Right ventricle myocardium inferior (tissue), 1 donor: ENCODE measurements at regions not wholly inside any gene's neighbourhood (a gene's known extent, or its start where the extent isn't known, plus 50 kb on each side); places are given as distances from the start of the nearest gene placed in this dataset.
A peak's percentile ranks its signal among the peaks of the same experiment; 100 is the strongest.
"Not testable (repeated sequence)": the region's sequence is repeated elsewhere in the genome, so short reads cannot be mapped to it uniquely, and the experiment has no call there.

ENCODE experiments used
- ATAC-seq: fragments of 200-7000 bp; cut with Tn5 transposase; one replicate; pipeline ENCODE4 v1.9.1; 2020; ENCODE audit warnings: mild to moderate bottlenecking, moderate library complexity
- DNase-seq: peaks from one replicate; pipeline ENCODE4 v3.0.0; 2021; ENCODE audit errors: missing footprints
- intact Hi-C: fragments of 100-400 bp; cut with DNase I; formaldehyde crosslinking; loops from one replicate; pipeline ENCODE4 v1.11.0; 2022
- donor health status: DM: no; HTN: yes; CAD: no; lungs with severe emphysema.

DNA sequence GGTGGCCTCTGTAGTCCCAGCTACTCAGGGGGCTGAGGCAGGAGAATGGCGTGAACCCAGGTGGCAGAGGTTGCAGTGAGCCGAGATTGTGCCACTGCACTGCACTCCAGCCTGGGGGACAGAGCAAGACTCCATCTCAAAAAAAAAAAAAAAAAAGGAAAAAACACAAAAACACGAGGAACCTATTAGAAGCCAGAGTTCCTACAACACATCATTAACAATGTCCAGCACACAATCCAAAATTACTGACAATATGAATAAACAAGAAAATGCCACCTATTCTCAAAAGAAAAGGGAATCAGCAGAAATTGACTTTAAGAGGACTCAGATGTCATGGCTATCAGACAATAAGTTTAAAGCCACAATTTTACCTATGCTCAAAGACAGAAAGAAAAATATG lies 57.3 kb upstream of the HS3ST3A1 start:
- DNase-seq, ATAC-seq, intact Hi-C loops: not testable (repeated sequence)

DNA sequence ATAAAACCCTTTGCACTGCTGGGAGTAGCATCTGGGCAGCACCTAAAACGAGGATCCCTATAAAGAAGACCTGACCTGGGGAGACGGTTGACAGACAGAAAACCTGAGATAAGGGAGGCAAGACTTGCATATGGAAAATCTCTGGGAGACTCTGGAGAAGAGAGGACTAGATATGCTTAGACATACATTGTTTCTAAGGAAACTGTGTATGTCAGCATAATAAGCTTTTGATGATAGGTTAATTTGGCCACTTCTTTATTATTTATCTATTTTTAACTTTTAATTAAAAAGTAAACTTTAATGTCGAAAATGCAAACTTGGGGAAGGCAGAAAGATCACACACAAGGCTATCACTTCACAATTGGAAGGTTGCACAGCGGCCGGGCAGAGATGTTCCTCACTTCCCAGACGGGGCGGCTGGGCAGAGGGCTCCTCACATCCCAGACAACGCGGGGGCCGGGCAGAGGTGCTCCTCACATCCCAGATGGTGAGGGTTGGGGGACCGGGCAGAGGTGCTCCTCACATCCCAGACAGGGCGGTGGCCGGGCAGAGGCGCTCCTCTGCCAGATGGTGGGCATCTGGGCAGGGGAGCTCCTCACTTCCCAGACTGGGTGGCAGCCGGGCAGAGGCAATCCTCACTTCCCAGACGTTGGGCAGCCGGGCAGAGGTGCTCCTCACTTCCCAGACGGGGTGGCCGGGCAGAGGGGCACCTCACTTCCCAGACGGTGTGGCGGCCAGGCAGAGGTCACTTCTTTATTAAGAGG lies 64.3 kb upstream of the HS3ST3A1 start:
- no peak for DNase-seq
- ATAC-seq: no peak
- intact Hi-C loops: no loop called here

DNA sequence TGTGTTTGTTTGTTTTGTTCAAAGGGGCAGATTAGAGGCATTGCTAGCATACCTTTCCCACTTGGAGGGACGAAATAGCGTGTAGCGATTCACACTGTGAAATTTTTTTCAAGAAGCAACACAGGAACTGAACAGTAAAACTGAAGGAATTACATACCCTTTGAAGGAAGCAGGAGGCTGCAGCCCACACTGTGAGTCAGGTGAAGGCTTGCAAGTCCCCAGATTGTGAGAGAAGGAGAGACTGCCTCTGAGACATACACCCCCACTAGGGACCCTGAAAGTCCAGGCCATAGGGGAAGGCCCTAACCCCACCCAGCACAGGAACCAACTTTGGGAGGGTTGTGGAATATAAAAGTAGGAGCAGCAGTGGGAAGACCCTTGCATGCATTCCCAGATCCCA lies 69.6 kb upstream of the HS3ST3A1 start:
- intact Hi-C loops: no loop called here
- ATAC-seq: no peak

DNA sequence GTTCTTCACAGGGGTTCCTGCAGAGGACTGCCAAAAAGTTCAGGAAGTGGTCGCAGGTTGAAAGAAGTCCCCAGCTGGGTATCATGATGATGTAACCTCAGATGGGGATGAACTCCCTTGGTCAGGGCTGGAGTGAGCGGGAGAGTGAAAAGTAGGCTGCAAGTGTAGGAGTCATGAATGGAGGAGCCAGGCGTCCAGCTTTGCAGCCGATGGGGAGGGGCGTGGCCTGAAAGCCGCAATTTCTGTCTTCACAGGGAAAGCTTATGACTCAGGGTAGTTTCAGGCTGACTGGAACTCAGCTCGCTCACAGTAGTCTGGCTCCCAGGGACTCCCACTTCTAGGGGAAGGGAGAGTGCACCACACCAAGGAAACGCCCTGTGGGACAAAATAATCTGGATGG lies 70.0 kb upstream of the HS3ST3A1 start:
- intact Hi-C loops: no loop called here
- ATAC-seq: no peak
- no peak for DNase-seq

More for the DNA sequence above, 69.6 kb upstream of the HS3ST3A1 start:
- no peak for DNase-seq

DNA sequence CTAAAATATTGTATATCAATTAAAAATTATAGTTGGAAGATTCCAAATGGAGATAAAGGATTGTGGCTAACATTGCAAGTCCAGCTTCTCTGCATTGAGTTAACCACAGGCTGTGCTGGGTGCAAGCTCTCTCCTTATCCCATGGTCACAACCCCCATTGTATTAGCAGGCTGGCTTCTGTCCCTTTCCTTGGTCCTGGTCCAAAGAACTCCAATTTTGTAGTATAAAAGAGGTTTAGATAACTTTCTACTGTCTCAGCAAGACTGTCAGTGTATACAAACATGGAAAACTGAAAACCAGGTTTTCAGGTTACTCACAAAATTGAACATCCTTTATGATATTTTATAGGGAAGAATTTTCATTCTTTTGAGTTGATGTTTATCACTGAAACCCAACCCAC lies 76.6 kb upstream of the HS3ST3A1 start:
- ATAC-seq (no peak), DNase-seq (no peak)
- intact Hi-C loops: no loop called here

DNA sequence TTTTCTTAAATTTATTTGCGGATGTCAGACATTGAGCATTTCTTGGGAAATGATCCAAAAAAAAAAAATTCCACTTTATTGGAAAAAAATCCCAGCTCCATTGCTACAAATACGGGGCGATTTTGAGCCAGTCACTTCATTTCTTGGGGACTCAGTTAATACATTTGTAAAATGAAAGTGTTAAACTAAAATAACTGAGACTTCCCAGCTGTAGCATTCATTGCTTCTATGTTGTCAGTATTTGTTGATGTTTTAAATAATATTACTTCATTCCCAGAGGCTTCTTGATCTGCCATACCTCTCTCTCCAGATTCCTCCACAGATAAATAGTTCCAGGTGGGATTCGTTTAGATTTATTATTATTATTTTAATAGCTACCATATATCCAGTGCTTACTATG lies 77.1 kb upstream of the HS3ST3A1 start:
- ATAC-seq (no peak), DNase-seq (no peak)
- intact Hi-C loops: no loop called here

DNA sequence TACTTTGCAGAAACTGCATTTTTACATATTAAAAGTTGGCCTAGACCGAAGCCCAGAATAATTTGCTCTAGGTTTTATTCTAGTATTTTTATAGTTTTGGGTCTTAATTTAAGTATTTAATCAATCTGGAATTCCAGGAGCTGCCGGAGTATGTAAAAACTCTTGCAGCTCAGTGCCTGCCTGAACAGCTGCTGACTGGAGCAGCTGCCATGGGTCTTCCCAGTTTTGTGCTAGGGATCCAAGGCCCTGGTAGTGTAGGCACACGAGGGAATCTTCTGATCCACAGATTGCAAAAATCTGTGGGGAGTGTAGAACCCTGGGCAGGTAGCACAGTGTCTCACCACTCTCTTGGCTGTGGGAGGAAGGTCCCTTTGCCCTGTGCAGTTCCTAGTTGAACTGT lies 87.0 kb upstream of the HS3ST3A1 start:
- intact Hi-C loops: no loop called here
- no peak for DNase-seq
- no peak for ATAC-seq

DNA sequence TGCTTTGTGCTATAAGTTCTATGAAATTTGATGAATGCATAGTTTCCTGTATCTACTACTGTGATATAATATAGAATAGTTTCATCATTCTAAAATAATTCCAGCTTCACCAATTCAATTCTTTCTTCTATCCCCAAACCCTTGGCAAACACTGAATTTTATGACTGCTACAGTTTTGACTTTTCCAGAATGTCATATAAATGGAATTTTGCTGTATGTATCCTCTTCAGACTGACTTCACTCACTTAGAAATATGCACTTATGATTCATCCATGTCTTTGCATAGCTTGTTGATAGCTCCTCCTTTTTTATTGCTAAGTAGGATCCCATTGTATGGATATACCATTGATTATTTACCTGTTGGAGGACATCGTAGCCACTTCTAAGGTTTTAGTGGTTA lies 89.1 kb upstream of the HS3ST3A1 start:
- DNase-seq: no peak
- intact Hi-C loops: no loop called here
- ATAC-seq: no peak

DNA sequence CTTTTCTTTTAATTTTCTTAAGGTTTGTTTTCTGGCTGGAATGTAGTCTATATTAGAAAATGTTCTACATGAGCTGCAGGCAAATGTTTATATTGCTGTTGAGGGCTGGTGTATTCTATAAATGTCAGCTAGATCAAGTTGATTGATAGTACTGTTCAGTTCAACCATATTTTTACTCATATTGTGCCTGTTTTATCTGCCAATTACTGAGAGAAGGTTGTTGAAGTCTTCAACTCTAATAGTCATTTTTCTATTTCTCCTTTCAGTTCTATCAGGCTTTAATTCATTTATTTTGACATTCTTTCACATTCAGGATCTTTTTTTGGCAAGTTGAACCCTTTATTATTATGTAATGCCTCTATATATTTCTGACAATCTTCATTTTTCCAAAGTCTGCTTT lies 93.2 kb upstream of the HS3ST3A1 start:
- intact Hi-C loops: no loop called here
- ATAC-seq: no peak
- DNase-seq: no peak

DNA sequence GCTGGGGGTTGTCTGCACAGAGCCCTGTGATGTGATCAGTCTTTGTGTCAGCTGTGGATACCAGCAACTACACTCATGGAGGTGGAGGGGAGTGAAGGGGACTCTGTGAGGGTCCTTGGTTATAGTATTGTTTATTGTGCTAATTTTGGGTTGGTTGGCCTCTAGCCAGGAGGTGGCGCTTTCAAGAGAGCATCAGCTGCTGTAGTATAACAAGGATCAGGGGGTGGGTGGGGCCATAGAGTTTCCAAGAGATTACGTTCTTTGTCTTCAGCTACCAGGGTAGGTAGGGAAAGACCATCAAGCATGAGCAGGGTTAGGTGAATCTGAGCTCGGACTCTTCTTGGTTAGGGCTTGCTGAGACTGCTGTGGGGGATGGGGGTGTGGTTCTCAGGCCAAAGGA lies 97.1 kb upstream of the HS3ST3A1 start:
- intact Hi-C loops: no loop called here
- ATAC-seq (no peak), DNase-seq (no peak)

DNA sequence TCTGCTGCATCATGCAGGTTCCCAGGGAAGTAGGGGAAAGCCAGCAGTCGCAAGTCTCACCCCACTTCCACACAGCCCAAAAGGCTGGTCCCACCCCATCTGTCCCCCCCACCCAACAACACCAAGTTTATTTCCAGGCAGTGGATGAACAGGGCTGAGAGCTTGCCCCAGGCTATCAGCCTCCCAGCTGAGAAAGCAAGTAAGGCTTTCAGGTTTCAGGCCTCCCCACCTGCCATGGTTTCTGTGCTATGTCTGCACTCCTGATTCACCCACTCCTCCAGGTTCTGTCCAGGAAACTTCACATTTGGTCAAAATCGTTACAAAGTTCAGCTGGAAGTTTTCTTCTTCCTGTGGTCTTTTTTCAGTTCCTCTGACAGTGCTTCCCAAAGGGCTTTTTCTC lies 97.5 kb upstream of the HS3ST3A1 start:
- intact Hi-C loops: no loop called here
- DNase-seq: no peak
- ATAC-seq: no peak

DNA sequence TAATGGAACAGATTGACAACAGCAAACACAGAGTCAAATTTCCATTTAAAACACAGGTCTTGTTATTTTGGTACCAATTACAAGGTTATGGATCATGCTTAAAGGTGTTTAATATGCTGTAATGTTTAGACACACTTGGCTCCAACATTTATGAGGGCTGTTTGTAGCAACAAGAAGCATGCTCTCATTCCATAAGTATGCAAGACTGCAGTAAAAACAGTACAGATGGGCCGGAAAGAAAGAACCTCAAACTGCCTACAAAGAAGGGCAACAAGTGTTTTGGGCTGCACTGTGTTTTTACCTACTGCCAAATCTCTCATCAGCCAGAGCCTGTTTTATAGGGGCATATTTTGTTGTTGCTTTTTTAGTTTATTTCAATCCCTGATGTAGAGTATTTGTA lies 100.5 kb upstream of the HS3ST3A1 start:
- no peak for ATAC-seq
- intact Hi-C loops: no loop called here
- DNase-seq: no peak

DNA sequence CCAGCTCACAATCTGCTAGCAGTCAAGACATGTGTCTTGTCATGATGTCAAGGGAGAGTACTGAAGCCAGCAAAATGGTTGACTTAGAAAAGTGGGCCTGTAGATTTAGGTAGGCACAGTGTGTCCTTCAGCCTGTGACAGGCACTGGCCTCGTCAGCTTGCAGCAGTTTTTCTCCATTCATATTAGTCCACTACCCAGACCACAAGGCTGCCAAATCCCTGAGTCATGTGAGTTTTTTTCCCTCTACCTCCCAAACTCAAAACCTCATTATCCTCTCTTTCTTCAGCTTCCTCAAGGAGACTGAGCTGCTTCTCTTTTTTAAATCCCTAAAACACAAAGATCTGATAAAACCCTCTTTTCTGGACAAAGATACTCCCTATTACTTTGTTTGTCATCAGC lies 102.6 kb upstream of the HS3ST3A1 start:
- intact Hi-C loops: no loop called here
- DNase-seq (no peak), ATAC-seq (no peak)

DNA sequence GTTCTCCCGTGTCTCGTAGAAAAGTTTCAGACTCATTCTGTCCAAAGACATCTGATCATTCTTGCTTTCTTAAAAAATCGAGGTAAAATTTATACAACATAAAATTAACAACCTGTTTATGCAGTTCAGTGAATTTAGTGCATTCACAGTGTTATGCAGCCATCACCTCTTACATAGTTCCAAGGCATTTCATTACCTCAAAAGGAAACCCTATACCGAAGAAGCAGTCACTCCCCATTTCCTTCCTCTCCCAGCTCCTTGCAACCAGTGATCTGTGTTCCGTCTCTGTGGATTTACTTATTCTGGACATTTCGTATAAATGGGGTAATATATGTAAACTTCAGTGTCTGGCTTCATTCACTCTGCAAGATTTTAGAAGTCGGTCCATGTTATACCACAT lies 103.5 kb upstream of the HS3ST3A1 start:
- ATAC-seq (no peak), DNase-seq (no peak)
- intact Hi-C loops: no loop called here

DNA sequence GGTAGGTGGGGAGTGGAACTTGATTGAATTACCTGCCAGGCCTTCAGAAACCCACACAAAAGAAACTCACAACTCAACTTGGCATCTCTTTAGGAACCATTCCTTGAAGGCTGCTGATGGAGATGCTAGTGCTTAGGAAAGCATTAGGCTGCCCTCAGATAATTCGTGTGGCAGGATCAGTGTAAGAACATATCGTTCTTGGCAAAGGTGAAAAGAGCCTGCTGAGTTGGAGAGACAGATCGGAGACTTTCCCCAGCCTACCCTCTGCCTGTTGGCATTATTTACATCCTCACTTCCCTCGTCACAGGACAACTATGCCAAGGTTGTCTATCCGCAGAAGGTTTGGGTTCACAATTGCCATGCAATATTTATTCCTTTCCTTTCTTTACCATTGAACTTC lies 120.0 kb upstream of the HS3ST3A1 start:
- intact Hi-C loops: no loop called here
- DNase-seq (no peak), ATAC-seq (peak; percentile 57)

DNA sequence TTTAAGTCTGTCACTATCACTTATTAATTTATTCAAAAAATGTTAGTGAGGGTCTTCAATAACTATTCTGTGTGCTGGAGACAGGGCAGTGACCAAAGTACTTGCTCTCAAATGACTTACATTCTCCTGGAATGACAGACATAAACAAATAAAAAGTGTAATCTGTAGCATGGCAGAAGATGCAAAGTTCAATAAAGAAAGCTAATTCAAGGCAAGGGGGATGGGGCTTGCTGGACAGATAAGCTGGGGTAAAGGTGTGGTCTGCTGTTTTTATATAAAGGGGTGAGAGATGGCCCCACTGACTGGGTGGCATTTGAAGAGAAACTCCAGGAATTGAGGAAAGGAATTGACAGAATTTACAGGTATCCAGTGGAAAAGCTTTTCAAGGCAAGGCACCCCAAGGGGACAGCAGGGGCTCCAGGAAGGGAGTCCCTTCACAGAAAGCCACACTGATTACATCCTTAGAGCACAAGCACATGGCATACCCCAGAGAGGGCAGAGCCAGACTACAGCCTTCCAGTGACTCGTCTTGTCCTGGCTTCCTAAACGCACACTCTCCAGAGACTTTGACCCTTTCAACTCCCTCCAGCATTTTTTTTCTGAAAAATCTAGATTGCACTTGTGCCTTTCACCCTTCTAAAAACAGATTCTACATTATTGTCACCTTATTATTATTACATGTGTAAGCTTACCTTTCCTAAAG lies 123.7 kb upstream of the HS3ST3A1 start:
- intact Hi-C loops: no loop called here
- DNase-seq: no peak
- no peak for ATAC-seq

DNA sequence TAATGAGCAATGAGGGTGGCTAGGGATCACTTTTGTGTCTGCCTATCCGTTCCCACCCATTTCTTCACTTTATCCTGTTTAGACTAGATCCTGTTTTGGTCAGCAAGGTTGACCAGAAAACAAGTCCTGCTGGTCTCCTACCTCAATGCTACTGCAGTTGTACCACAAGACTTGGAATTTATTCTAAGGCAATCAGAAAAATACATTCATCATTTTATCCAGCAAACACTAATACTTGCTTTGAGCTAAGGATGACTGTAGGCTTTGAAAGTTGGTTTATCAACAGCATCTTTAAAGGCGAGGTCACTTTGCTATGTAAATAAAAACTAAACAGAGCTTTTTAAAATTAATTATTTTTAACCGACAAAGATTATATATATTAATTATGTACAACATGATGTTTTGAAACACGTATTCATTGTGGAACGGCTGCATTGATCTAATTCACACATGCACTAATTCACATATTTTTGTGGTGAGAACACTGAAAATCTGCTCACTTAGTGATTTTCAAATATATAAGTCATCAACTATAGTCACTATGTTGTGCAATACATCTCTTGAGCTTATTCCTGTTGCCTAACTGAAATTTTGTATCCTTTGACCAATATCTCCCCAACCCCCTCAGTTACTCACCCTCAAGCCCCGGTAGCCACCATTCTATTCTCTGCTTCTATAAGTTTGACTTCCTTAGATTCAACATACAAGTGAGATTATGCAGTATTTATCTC lies 125.9 kb upstream of the HS3ST3A1 start:
- ATAC-seq (no peak), DNase-seq (no peak)
- intact Hi-C loops: no loop called here

DNA sequence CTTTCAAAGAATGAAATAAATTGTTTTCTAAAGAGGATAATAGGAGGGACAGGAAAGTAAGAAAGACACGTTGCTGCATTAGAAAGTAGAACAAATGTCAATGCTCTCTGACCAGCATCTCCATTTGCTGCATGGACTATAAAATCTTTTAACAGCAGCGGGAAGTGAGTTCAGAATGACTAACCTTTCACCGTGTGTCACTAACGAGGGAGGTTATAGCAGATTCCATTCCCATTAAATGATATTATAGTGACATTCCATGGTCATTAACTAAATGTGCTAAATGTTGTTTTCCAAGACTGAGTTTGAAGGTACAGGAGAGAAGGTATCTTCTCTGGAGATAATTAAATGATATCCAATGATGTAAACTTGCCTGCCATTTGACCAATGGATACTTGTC lies 127.1 kb upstream of the HS3ST3A1 start:
- ATAC-seq (no peak), DNase-seq (no peak)
- intact Hi-C loops: no loop called here

DNA sequence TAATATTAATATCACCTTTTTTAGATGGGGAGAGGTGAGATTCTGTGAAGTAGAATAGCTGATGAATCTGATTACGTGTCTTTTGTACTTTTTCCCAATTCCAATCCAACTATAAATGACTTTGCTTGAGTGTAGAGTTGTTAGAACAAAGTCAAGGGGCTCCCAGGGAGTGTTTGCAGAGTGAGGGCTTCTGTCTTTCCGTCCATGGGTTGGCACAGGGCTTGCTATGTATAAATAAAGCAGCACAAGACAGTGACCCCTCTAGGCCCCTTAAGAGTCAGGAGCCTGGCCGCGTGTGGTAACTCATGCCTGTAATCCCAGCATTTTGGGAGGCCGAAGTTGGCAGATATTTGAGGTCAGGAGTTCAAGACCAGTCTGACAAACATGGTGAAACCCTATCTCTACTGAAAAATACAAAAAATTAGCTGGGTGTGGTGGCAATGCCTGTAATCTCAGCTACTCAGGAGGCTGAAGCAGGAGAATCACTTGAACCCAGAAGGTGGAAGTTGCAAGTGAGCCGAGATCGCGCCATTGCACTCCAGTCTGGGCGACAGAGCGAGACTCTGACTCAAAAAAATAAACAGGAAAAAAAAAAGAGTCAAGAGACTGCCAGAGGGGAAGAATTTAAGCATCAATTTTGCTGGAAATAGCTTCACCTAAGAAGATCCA lies 127.9 kb upstream of the HS3ST3A1 start:
- ATAC-seq: no peak
- DNase-seq: no peak
- intact Hi-C loops: no loop called here

DNA sequence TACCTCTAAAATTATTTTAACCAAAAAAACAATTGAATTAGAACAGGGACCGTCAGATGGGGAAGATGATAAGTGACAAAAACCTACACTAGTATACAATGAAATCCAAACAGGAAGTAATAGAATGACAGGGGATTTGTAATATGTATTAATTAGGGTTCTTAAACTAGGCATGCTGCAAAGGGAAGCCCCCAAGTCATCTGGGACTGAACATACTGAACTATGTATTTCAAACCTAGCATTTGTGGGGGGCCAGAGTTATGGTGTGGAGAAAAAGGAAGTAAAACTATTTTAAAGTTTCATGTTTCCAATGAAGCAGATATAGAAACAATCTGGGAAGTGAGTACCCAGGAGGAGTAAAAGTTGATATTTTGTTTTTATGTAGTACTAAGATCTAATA lies 133.2 kb upstream of the HS3ST3A1 start:
- intact Hi-C loops: no loop called here
- DNase-seq (no peak), ATAC-seq (no peak)
